GM19438 (cell line): ENCODE measurements at regions not wholly inside any gene's neighbourhood (a gene's known extent, or its start where the extent isn't known, plus 50 kb on each side); places are given as distances from the start of the nearest gene placed in this dataset.

Source experiments
- ATAC-seq: cut with Tn5 transposase; IDR thresholded peaks from one replicate; pipeline ENCODE4 v1.9.1; 2021; ENCODE audit warnings: low read depth; ENCODE audit not compliant: unreplicated experiment

- no peak for ATAC-seq
Observed at GRCh38 chr5:119879446-119879845, 250.1 kb downstream of the FAM170A start.

GRCh38 chr5:119895066-119895465, 265.7 kb downstream of the FAM170A start:
- ATAC-seq: no peak

DNA sequence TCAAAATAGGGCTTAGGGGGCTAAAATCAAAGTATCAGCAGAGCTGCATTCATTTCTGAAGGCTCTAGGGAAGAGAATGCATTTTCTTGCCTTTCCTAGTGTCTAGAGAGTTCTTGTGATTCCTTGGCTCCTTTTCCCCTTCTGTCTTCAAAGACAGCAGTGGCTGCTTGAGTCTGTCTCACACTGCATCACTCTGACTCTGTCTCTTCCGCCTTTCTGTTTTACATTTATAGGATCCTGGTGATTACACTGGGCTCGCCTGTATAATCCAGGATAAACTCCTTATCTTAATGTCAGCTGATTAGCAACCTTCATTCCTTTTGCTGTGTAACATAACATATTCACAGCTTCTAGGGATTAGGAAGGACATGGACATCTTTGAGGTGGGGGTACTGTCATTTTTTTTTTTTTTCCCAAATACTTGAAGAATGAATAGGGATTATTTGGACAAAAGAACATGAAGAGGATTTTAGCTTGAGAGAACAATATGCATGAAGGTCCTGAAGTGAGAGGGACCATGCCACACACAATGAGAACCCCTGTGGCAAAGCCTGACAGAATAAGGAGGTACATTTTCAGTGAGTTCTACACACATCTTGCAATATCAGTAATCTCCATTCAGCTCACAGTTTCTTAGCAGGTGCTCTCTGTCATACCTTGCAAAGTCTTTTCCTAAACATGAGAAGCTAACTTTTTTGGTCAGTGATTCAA, 267.6 kb downstream of the FAM170A start:
- ATAC-seq: no peak

DNA sequence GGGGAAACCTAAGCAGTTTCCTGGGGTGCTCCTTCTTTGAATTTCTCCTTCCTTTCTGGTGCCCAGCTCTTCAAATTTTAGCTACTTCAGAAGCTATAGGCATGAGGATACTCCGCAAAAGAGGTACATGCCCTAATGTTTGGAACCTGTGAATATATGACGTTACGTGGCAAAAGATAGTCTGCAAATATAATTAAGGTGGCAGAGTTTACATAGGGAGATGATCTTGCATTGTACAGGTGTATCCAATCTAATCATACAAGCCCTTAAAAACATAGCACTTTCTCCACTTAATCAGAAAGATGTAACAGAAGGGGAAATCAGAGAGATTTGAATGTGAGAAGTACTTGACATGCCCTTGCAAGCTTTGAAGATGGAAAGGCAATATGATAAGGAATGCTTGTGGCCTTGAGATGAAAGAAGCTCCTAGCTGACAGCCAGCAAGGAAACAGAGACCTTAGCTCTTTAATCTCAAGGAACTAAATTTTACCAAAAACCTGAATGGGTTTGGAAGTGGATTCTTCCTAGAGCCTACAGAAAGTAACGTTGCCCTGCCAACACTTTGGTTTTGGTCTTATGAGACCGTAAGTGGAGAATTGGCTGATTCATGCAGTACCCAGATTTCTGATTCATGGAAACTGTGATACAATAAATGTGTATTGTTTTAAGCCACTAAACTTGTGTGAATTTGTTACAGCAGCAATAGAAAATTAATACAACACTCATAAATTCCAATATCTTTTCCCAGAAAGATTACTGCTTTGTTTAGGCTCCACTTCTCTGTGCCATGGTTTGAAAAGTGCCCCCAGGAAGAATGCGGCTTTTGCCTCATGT, 268.4 kb downstream of the FAM170A start:
- no peak for ATAC-seq

GRCh38 chr5:119899981-119900380, 270.6 kb downstream of the FAM170A start:
- no peak for ATAC-seq

DNA sequence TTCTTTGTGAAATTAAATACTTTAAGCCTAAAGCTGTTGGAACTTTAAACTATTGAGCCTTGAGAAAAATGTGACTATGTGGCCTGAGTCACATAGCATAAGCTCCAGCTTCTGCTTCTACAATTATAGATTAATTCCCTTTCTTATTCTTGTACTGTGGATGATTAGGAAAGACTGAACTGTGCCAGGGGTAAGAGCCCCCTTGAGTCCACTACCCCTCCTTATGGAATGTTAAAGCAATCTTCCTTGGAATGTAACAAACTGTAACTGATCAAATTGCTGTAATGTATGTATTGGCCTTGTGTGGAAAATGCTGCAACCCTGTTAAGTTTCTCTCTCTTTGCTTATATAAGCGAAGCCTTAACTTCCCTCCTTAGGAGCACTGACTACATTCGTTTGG, 273.2 kb downstream of the FAM170A start:
- no peak for ATAC-seq

GRCh38 chr5:119913425-119913824, 284.1 kb downstream of the FAM170A start:
- ATAC-seq: no peak

GRCh38 chr5:119919279-119919678, 289.9 kb downstream of the FAM170A start:
- no peak for ATAC-seq

GRCh38 chr5:119926301-119926700, 296.9 kb downstream of the FAM170A start:
- no peak for ATAC-seq

- ATAC-seq: no peak
Observed at GRCh38 chr5:119928974-119929373, 299.6 kb downstream of the FAM170A start.

DNA sequence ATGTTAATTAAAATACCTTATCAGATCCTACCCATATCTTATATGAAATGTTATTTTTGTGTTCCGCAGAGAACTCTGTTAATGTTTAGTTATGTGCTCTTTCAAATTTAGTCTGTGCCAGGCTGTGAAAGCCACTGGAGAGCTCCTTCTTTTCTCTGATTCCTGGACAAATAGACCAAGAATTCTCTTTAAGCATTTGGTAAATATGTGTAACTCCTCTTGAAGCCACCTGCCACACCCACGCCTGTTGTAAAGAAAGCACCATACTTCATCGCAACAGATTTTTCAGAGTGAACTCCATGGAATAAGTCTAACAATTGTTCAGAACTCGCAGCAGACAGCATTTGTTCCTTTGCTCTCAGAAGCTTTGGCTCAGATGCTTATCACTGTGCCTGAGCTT, 301.1 kb downstream of the FAM170A start:
- ATAC-seq: no peak

DNA sequence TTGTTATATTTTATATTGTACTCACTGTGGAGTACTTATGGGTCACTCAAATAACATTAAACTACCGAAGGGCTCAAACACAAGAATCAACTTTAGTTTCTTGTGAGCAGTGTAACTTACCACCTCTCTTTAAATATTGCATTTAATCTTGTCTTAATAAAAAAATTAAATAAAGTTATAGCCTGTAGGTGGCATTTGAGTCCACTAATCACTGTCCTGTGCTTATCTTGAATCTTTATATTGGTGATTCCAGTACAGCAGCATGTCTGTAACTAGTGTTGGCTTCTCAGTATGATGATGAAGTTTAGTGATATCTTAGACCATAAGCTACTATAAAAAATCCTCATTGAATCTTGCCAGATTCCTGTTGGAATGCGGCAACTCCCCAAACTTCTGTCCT, 313.8 kb downstream of the FAM170A start:
- no peak for ATAC-seq

- ATAC-seq: no peak
Observed at GRCh38 chr5:119945691-119946090, 316.3 kb downstream of the FAM170A start.

DNA sequence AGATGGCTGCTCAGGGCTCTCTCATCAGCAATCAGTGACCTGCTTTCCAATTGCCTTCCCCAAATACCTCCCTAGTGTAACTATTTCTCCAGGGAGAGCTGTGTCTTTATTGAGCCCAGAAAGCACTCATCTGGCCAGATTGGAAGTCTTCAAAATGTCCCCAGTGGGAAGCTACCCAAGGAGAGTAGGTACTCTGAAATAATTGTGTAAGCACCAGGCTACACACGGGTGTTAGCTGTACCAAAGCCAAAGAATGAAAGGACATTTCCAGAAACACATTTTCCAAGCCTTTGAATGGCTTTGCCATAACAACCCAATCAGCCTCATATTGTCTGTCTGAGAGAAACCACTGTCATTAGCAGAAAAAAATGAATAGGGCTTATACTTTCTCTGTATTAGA, 318.8 kb downstream of the FAM170A start:
- no peak for ATAC-seq

DNA sequence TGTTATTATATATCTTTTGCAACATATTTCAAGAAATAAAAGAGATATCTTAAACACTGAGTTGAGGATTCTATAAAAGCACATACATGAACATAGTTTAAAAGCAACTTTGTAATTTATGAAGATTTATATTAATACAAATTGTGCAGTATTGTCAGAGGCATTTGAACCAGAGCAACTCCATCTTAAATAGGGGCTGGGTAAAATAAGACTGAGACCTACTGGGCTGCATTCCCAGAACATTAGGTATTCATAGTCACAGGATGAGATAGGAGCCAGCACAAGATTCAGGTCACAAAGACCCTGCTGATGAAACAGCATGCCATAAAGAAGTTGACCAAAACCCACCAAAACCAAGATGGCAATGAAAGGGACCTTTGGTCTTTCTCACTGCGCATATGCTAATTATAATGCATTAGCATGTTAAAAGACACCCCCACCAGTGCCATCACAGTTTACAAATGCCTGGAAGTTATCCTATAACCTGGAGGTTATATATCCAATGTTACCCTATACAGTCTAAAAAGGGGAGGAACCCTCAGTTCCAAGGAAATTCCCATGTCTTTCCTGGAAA, 320.2 kb downstream of the FAM170A start:
- ATAC-seq: no peak

- no peak for ATAC-seq
Observed at GRCh38 chr5:119951330-119951934, 322.1 kb downstream of the FAM170A start.

DNA sequence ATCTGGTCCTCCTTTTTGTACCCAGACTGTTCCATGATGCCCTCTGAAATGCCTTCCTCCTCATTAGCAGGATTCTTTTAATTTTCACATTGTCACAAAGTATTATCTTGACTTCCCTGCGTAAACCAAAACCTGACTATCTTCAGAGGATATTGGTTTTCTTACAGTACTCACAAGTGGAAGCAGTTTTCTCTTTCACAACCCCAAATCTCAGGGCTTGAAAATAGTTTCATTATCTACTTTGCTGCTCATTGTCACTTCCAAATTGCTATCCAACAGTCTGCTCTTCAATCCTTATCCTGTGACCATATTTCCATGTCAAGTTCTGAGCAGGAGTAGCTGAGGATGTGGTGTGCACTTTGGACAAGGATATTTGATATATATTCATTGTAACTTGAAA, 324.1 kb downstream of the FAM170A start:
- no peak for ATAC-seq

DNA sequence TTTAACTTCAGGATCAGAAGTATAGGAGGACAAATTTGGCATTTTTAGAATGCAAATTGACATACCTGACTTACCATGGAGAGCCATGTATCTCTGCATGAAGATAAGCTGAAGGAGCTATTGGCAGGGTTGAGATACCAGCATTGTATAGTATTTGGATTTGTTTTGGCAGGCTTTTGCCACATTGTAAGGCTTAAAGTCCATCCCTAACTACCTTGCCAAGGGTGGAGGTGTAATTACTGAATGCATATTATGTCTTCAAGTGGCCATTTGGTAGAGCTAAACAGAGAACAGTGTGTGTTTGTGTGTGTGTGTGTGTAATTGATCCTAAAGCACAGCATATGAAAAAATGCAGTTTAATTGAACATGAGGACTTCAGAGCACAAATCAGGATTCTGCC, 324.7 kb downstream of the FAM170A start:
- ATAC-seq: no peak

DNA sequence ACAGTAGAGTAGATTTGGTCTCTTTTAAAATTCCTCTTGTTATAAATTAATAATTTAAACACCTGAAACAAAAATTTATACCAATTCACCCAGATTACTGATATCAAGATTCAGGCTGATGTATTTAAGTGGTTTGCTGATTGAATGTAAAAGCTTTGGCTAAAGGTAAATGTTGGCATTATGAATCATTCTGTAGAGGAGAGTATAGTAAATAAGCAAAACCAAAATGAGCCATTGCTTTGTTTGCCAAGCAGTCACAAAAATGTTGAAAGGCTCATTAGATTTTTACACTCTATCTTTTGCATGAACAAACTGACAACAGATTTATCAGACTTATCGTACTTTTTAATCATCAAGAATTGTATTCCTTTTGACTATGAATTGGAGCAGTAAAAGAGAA, 332.6 kb downstream of the FAM170A start:
- ATAC-seq: no peak

- ATAC-seq: no peak
Observed at GRCh38 chr5:119966028-119966427, 336.7 kb downstream of the FAM170A start.

DNA sequence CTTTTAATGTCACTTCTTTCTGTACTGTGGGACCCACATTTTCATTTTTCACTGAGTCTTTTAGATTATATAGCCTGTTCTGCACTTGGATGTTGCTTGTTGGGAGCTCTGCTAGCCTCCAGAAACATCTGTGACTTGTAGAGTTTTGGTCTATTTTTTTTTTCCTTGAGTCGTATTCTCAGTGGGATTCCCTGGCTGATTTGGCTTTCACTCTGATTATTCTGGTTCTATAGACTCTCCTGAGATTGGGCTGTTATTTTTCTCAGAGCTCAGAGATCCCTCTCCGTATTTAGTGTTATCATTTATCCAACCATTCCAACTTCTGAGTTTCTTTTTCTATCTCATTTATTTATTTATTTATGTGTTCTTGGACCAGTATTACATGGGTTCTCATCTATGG, 339.3 kb downstream of the FAM170A start:
- no peak for ATAC-seq
